Motor neuron (in vitro differentiated cells): ENCODE measurements at regions not wholly inside any gene's neighbourhood (a gene's known extent, or its start where the extent isn't known, plus 50 kb on each side); places are given as distances from the start of the nearest gene placed in this dataset.
"Not testable (repeated sequence)": the region's sequence is repeated elsewhere in the genome, so short reads cannot be mapped to it uniquely, and the experiment has no call there.

Experiments
- ATAC-seq, 8 experiments: fragments of 200-7000 bp; cut with Tn5 transposase; replicated peaks in 6 of 8; 2 replicates each; pipeline ENCODE4 v1.8.0; 2021; ENCODE audit warnings: mild to moderate bottlenecking in 8 of 8, moderate library complexity in 8 of 8
- H3K27ac ChIP-seq, 2 donors: fragments of 250-450 bp; sonication (Bioruptor Pico); 2 replicates each; pipeline ENCODE4 v1.9.0; 2021; ENCODE audit warnings: antibody characterized with exemption in 2 of 2, mild to moderate bottlenecking in 2 of 2, moderate library complexity in 1 of 2
- H3K4me1 ChIP-seq, 2 donors: fragments of 250-450 bp; sonication (Bioruptor Pico); replicated peaks in 1 of 2; 2 replicates each; pipeline ENCODE4 v1.6.1; 2021; ENCODE audit warnings: antibody characterized with exemption in 2 of 2, mild to moderate bottlenecking in 2 of 2, moderate library complexity in 1 of 2
- H3K4me3 ChIP-seq, 5 donors: fragments of 250-450 bp; sonication (Bioruptor Pico); 2 replicates each; pipeline ENCODE4 v1.9.0; 2021; ENCODE audit warnings: antibody characterized with exemption in 5 of 5, mild to moderate bottlenecking in 5 of 5, moderate library complexity in 4 of 5
- WGBS, 10 experiments: fragments of 450-650 bp; shearing (Covaris generic); methylation state at CpG; one replicate each; pipeline ENCODE4 v1.0.0; 2022; 5-methylcytosine and 5-hydroxymethylcytosine counted together
- in situ Hi-C, 9 experiments: fragments of 400-800 bp; cut with MboI; loops; one replicate each; pipeline ENCODE4 v1.15.0; 2021; ENCODE audit warnings: low sequenced_read_pairs in 9 of 9, low pct_unique_long_range_greater_than_20kb in 2 of 9; ENCODE audit not compliant: unreplicated experiment in 9 of 9

DNA sequence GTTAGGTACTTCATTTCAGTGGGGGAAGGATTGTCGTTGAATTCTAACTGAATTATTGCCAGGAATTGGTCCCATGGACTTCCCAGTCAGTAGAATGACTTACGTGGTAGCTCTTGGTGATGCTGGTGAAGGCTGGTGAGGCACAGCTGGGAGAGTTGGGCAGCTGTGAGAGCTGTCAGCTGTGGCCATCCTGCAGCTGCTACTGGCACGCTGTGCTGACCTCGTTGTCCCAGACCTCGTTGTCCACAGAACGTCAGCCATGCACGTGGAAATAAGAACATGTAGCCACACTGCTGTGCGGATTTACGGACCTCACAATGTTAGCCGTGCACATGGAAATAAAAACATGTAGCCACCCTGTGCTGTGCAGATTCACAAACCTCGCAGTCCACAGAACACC is 102.3 kb downstream of the NPIPB11 start:
- Histone ChIP-seq H3K4me1 (peaks cover 3 to 8% of the 10 kb centered on the region in 2 donors), H3K27ac (no peak overlapping the region), H3K4me3 (no peak overlapping the region)
- ATAC-seq: peak in 1 of 8 experiments; percentile 16
- in situ Hi-C loops: no loop called here
- WGBS, 10 experiments: 40 to 96% (median 76%) methylated on average over 3 to 9 of the region's 11 CpGs; no CpG with 5 or more reads in 2 of the 10 experiments

DNA sequence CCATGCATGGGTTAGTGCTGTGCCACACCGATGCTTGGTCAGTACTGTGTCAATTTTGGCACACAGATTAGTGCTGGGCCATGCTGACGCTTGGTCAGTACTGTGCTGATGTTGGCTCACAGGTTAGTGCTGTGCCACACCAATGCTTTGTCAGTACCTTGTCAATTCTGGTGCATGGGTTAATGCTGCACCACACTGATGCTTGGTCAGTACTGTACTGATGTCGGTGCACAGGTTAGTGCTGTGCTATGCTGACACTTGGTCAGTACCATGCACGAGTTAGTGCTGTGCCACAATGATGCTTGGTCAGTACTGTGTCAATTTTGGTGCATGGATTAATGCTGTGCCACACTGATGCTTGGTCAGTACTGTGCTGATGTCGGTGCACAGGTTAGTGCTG is 103.0 kb downstream of the NPIPB11 start:
- ATAC-seq: no peak
- no peak overlapping the region for H3K4me3 ChIP-seq
- H3K4me1 ChIP-seq: peaks cover 3 to 8% of the 10 kb centered on the region in 2 donors
- in situ Hi-C loops: no loop called here
- H3K27ac ChIP-seq: no peak overlapping the region
- 58 to 100% (median 96%) methylated on average over 1 to 2 of the region's 5 CpGs; no CpG with 5 or more reads in 2 of the 10 experiments for WGBS, 10 experiments

DNA sequence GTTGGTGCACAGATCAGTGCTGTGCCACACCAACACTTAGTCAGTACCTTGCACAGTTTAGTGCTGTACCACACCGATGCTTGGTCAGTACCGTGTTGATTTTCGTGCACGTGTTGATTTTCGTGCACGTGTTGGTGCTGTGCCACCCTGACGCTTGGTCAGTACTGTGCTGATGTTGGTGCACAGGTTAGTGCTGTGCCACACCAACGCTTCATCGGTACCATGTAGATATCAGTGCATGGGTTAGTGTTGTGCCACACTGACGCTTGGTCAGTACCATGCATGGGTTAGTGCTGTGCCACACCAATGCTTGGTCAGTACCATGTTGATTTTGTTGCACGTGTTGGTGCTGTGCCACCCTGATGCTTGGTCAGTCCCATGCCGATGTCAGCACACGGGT is 103.5 kb downstream of the NPIPB11 start:
- in situ Hi-C loops: no loop called here
- peaks cover 3 to 8% of the 10 kb centered on the region in 2 donors for H3K4me1 ChIP-seq
- ATAC-seq: no peak
- no peak overlapping the region for H3K27ac ChIP-seq
- 87 to 100% (median 100%) methylated on average over 2 to 5 of the region's 13 CpGs; no CpG with 5 or more reads in 3 of the 10 experiments for WGBS, 10 experiments
- H3K4me3 ChIP-seq: no peak overlapping the region

DNA sequence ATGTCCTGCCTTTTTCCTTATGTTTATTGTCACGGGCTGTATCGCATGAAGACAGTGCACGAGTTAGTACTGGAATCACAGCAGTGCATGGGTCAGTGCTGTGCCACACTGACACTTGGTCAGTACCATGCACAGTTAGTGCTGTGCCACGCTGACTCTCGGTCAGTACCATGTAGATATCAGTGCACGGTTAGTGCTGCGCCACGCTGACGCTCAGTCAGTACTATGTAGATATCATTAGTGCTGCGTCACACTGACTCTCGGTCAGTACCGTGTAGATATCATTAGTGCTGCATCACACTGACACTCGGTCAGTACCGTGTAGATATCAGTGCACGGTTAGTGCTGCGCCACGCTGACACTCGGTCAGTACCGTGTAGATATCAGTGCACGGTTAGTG is 104.1 kb downstream of the NPIPB11 start:
- H3K27ac ChIP-seq, H3K4me3 ChIP-seq, ATAC-seq, H3K4me1 ChIP-seq, in situ Hi-C loops: not testable (repeated sequence)
- WGBS, 10 experiments: 83 to 100% (median 97%) methylated on average over 2 to 12 of the region's 20 CpGs; no CpG with 5 or more reads in 3 of the 10 experiments

DNA sequence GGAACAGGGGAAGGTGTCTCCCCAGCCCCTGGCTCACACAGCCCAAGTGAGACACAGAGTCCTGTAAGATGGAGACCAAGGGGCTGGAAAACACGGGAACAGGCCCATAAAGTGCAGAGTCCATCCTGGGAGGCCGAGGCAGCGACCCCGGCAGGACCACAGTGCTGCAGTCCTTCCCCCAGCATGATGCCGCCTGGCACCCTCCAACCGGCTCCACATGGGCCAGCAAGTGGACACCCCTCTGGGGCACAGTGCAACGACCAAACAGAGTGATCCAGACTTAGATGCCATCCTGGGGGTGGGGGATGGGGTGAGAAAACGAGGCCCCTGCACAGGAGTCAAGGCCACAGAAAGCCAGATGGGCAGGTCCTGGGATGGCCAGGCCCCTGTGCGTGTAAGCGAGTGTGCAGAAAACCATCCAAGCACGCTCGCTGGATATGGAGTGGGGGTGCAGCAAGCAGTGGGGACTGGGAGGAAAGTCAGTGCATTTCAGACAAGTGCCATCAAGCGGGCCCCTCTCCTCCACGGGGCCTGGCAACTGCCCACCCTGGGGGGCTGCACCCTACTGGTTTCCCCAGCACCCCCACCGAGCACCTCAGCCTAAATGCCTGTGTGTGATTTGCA is 104.7 kb downstream of the NPIPB11 start:
- H3K4me3 ChIP-seq, H3K4me1 ChIP-seq, H3K27ac ChIP-seq, in situ Hi-C loops: not testable (repeated sequence)
- WGBS, 10 experiments: 20 to 98% methylated on average over 1 to 7 of the region's 15 CpGs; no CpG with 5 or more reads in 8 of the 10 experiments
- peak in 2 of 8 experiments; percentile 12 to 25 for ATAC-seq

DNA sequence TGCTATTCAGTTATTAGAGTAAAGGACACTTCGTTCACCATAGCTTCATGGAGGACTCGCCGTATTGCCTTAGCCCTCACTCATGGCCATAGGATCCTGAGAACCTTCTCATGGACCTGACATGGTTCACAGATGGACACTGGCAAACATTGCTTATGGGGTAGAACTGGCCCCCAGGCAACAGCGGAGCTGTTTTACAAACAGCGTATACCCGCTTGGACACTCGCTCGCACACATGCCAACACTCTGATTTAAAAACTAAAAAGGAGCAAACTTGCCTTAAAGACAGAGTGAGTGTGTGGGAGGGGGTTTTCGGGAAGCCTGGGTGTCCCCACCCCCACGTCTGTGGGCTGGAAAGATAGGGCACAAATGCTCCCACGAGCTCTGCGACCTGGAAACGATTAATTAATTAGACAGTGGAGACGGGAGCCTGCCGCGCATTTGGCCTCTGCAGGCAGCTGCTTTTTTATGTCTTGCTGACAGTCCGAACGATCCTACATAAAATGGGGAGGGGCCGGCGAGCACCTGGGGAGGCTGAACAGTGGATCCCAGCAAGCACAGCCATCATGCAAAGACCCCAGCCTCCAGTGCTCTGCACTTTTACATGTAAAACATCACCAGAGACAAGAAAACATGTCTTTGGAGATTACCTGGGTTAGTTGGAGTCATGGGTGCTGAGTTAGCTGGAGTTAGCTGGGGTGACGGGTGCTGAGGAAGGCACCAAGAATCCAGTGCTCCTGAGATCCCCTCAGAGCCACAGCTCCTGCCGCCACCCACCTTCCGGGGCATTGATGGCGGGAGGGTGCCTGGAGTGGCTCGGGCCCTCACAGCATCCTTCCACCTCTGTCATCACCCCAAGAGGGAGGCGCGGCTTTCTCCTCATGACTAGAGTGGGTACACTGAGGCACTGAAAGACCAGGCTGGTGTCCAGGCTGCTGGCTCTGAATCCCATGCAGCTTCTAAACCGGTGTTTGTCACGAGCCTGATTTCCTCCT is 105.7 kb downstream of the NPIPB11 start:
- H3K4me3 ChIP-seq, H3K4me1 ChIP-seq, H3K27ac ChIP-seq, in situ Hi-C loops: not testable (repeated sequence)
- ATAC-seq: peak; percentile 10 to 69 (median 50)
- WGBS, 10 experiments: 14 to 94% (median 62%) methylated on average over 2 to 12 of the region's 29 CpGs; no CpG with 5 or more reads in 4 of the 10 experiments

DNA sequence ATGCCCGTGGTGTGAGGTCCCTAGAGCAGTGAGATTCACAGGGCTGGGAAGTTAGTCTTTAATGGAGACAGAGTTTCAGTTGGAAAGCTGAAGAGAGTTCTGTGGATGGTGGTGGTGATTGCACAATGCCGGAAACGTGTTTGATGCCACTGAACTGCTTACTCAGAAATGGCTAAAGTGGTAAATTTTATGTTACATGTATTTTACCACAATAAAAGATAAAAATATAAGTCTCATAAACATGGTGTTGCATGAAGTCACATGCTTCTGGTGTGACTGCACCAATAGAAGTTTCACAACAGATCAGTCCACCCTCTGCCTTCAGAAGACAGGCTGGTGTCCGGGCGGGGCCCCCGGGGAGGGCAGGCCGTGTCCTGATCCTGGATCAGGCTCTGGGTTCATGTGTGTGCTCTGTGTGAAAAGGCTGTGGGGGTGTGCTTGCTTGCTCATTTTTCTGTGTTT is 106.5 kb downstream of the NPIPB11 start:
- H3K4me1 ChIP-seq, in situ Hi-C loops, H3K4me3 ChIP-seq, H3K27ac ChIP-seq: not testable (repeated sequence)
- ATAC-seq: peak in 6 of 8 experiments; percentile 27 to 98 (median 64)
- 0 to 100% (median 60%) methylated on average over 1 to 2 of the region's 7 CpGs; no CpG with 5 or more reads in 5 of the 10 experiments for WGBS, 10 experiments

DNA sequence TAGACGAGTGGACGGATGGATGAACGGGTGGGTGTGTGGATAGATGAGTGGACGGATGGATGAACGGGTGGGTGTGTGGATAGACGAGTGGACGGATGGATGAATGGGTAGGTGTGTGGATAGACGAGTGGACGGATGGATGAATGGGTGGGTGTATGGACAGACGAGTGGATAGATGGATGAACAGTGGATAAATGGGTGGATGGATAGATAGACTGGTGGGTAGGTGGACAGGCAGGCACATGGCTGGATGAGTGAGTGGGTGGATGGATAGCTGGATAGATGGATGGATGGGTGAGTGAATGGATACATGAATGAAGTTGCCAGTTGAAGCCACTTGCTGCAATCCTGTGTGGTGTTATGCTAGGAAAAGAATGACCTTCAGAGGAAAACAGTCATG is 107.5 kb downstream of the NPIPB11 start:
- in situ Hi-C loops, H3K27ac ChIP-seq, H3K4me1 ChIP-seq, ATAC-seq, H3K4me3 ChIP-seq: not testable (repeated sequence)
- 95 to 100% (median 100%) methylated on average over 1 to 5 of the region's 10 CpGs; no CpG with 5 or more reads in 7 of the 10 experiments for WGBS, 10 experiments

DNA sequence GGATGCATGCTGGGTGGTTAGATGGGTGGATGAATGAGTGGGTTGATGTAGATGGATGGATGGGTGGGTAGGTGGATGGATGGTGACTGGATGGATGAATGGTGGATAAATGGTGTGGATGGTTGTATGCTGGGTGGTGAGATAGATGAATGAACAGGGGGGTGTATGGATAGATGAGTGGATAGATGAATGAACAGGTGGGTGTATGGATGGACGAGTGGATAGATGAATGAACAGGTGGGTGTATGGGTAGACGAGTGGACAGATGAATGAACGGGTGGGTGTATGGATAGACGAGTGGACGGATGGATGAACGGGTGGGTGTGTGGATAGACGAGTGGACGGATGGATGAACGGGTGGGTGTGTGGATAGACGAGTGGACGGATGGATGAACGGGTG is 108.2 kb downstream of the NPIPB11 start:
- in situ Hi-C loops, H3K4me1 ChIP-seq, ATAC-seq, H3K27ac ChIP-seq, H3K4me3 ChIP-seq: not testable (repeated sequence)
- WGBS, 10 experiments: no CpG with 5 or more reads among the region's 12 CpGs

DNA sequence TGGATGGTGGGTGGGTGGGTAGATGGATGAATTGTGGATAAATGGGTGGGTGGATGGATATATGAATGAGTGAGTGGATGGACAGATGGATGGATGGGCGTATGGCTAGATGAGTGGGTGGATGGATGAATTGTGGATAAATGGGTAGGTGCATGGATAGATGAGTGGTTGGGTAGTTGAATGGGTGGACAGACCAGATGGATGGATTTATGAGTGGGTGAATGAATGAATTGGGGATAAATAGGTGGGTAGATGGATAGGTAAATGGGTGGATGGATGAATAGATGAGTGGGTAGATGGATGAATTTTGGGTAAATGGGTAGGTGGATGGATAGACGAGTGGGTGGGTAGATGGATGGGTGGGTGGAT is 108.7 kb downstream of the NPIPB11 start:
- H3K27ac ChIP-seq, H3K4me1 ChIP-seq, H3K4me3 ChIP-seq, ATAC-seq, in situ Hi-C loops: not testable (repeated sequence)
- WGBS, 10 experiments: 33 to 80% methylated on average over 1 of the region's 2 CpGs; no CpG with 5 or more reads in 8 of the 10 experiments

DNA sequence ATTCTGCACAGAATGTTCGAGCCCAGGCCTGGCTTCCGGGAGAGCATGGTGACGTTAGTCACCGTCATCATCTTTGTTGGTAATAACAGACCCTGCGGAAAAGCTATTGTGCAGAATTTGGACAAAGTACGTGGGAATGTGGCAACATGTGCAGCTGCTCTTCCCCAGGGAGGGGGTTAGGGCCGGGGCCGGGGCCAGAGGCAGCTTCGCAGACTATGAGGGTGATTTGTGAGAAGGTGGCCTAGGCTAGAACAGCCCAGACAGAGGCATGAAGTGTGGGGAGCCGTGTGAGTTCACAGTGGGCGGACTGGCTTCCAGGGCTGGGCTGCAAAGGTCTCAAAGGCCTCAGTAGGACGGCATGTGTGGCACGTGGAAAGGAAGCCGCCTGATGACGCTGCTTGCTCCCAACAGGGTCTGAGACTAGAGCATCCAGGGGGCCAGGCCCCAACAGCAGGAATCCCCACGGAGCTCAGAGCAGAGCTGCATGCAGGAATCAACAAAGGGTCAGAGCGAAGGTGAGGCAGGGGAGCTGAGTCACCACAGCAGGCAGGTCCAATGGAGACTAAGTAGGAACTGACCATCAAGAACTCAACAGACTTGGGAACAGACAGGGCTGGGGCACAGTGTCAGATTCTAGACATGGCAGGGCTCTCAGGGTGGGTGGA is 109.2 kb downstream of the NPIPB11 start:
- H3K27ac ChIP-seq, H3K4me3 ChIP-seq, H3K4me1 ChIP-seq, in situ Hi-C loops: not testable (repeated sequence)
- 47 to 100% (median 84%) methylated on average over 1 to 4 of the region's 17 CpGs; no CpG with 5 or more reads in 6 of the 10 experiments for WGBS, 10 experiments
- ATAC-seq: peak in 3 of 8 experiments; percentile 10 to 23 (median 15)

DNA sequence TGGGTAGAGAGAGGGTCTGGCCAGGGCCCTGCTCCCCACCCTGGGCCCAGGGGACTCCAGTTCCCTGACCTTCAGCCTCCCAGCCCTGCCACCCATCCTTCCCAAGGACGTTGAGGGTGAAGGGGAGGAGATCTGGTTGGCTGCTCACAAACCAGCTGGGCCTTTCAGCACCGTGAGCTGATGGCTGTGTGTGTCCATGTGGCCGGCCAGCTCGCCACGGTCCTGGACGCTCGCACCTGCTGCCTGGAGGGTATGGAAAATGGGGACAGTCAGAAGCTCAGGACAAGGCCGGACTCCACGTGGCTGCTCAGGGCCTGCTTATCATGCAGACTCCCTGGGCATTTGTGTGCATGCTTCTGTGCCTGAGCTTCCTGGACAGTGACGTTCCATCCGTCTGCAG is 110.3 kb downstream of the NPIPB11 start:
- 60 to 100% (median 93%) methylated on average over 1 to 2 of the region's 11 CpGs; no CpG with 5 or more reads in 7 of the 10 experiments for WGBS, 10 experiments
- in situ Hi-C loops: not testable (repeated sequence)

More for the DNA sequence above, 110.3 kb downstream of the NPIPB11 start:
- not testable (repeated sequence) for ATAC-seq, H3K4me3 ChIP-seq, H3K27ac ChIP-seq, H3K4me1 ChIP-seq
